T-helper 2 cell treated with Interferon-gamma antibody and Interleukin-4, amounts not matched to agents 100 ng/mL and 5 ng/mL, for 36 hours (primary cell): ENCODE measurements at regions not wholly inside any gene's neighbourhood (a gene's known extent, or its start where the extent isn't known, plus 50 kb on each side); places are given as distances from the start of the nearest gene placed in this dataset.
"Not testable (repeated sequence)": the region's sequence is repeated elsewhere in the genome, so short reads cannot be mapped to it uniquely, and the experiment has no call there.

Experiments used
- intact Hi-C: fragments of 100-400 bp; cut with micrococcal nuclease; formaldehyde crosslinking; loops from one replicate; pipeline ENCODE4 v1.15.1; 2023

DNA sequence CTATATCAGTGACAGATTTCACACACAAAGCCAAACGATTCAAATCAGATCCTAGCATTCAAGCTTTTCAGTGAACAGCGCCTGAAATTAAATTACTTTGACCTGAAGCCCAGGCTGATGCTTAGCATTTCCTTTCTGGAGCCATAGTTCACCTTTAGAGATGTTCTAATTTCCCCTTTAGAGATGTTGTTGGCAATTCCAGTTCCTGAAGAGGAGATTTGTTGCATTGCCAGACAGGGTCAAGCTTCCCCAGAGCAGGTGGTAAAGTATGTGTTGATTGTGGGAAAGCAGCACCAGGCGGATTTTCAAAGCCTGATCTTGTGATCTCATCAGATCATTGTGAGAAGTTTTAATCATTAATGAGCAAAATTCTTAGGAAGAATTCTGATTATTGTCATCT, 609.8 kb upstream of the KLF12 start:
- intact Hi-C loops, result no loop called here

DNA sequence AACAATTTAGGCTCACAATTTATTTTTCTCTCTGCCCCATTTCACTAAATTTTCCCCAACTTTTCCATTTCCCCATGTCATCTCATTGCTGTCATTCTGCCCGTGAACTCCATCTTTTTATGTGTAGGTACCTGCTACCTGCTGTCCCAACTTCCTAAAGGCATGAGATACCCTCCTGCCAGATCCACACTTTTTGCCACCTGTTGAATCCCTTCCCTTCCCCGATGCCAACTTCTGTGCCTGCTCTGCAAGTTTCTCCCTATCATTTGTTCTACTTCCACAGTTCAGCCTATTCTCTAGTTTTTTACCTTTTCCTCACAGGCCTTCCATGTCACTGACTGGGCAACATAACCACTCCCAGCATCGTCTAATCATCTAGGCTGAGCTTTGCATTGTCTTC, 607.5 kb upstream of the KLF12 start:
- intact Hi-C loops, result no loop called here

DNA sequence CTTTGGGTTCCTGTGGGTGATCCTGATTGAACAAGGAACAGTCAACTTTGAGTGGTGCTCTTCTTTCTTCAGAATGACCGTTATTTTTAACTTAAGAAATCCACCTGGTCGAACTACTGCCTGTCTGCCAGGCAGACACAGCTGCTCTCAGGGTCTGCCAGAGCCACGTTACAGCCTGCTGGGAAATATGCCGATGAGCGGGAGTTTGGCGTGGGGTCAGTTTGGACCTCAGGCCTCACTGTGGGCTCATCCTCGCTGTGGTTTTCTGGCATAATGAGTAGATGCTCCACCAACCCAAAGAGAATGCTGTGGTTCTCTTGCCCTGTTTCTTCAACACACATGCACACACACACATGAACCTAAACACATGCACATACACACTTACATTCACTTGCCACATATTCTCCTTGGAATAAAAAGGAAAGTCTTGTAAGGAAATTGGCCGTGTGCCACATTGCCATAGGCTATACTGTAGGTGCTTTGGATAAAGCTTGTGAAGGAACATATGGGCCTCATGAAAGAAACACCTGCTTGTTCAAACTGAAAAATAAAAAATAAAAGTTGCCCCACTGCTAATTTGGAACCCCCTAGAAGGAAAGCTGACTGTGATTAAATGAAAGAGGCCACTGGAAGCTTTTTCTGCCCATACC, 598.7 kb upstream of the KLF12 start:
- intact Hi-C loops, result no loop called here

DNA sequence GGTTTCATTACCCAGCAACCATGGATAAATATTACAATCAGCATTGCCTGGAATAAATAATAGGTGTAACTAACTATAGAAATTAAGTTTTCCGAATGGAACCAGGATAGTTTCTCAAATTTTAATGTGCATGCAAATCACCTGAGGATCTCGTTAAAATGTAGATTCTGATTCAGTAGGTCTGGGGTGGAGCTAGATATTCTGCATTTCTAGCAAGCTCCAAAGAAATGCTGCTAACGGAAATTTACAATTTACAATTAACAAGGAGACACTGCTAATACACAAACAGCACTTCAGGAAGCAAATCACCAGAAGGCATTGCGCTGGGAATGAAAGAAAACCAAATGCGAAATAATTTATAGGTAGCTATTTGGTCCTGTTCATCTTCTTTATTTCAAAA, 597.5 kb upstream of the KLF12 start:
- intact Hi-C loops, result no loop called here

DNA sequence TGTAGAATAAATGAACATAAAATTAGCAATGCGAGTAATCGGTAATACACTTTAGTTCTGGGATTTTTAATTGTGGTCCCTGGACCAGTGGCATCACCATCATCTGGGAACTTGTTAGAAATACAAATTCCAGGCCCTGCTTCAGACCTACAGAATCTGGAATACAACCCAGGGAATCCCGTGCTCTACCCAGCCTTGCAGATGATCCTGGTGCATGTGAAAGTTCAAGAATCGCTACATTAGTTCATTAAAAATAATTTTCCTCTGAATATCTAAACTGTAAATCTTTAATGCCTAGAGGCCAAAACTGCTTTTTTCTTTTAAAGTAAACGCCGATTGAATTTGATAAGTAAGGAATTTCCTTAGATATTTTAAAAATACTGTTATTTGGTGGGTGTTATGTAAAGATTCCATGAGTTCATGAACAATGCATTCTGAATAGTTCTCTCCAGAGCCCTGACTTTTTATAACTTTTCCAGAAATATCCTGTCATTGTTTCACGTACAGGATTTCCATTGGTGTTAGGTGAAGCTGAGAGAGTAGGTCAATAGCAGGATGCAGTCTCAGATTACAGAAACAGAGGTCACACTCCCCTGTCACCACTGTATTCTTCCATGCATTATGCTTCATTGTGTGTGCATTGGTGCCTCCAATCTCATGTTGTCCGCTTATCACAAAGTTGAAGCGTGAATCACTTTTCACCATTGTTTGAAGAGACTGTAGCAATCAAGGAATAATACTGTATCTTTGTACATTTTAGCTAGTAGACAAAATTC, 596.5 kb upstream of the KLF12 start:
- intact Hi-C loops, result no loop called here

DNA sequence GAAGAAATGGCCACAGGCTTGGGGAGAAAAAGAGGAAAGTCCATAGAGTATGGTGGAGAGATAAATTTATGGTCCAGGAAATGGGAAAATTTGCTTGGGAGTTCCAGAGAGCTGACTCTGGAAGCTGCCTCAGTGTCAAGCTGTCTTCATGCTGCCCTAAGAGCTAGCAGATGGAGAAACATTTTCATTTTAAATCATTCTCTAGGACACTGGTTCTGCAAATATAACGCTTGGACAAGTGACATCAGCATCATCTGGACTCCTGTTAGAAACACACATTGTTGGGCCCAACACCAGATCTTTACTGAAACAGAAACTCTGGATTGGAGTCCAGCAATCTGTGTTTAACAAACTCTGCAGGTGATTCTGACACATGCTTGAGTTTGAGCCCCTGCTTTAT, 592.0 kb upstream of the KLF12 start:
- intact Hi-C loops, result no loop called here

DNA sequence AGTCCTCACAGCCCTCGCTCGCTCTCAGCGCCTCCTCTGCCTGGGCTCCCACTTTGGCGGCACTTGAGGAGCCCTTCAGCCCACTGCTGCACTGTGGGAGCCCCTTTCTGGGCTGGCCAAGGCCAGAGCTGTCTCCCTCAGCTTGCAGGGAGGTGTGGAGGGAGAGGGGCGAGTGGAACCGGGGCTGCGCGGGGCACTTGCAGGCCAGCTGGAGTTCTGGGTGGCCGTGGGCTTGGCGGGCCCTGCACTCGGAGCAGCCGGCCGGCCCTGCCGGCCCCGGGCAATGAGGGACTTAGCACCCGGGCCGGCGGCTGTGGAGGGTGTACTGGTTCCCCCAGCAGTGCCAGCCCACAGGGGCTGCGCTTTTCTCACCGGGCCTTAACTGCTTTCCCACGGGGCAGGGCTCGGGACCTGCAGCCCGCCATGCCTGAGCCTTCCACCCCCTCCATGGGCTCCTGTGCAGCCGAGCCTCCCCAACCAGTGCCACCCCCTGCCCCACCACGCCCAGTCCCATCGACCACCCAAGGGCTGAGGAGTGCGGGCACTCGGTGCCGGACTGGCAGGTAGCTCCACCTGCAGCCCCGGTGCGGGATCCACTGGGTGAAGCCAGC, 584.1 kb upstream of the KLF12 start:
- intact Hi-C loops, result not testable (repeated sequence)

DNA sequence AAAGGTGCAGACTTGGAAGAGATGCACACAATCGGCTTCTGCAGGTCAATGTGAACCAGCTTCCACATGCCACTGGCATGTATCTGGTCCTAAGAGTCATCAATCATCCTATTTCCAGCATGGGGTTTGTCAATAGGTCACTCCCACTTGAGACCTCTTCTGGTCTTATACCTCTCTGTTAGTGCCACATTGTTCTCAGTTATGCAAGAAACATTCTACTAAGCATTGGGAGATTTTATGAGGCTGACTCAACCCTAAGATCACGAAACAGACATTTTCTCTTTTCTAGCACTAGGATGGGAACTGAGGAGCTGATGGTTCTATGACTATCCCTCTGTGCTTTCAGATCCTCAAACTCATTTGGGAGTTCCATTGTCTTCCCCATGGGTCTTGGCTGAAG, 581.5 kb upstream of the KLF12 start:
- intact Hi-C loops, result no loop called here

DNA sequence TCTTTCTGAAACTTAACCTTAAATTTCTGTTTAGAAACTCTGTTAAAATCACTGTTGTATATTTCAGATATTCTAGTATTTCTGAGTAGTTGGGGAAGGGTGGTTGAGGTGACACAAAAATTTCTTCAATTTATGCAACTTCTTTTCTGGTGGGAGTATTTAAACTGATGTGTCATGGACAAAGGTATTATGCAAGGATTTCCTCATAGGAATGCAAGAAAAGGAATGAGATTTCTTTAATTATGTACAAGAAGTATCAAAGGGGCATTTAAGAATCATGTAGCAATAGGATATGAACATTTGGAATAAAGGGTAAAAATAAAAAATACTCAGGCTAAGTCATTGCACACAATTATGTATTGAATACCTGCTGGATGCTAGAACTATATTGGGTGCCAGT, 575.8 kb upstream of the KLF12 start:
- intact Hi-C loops, result no loop called here

DNA sequence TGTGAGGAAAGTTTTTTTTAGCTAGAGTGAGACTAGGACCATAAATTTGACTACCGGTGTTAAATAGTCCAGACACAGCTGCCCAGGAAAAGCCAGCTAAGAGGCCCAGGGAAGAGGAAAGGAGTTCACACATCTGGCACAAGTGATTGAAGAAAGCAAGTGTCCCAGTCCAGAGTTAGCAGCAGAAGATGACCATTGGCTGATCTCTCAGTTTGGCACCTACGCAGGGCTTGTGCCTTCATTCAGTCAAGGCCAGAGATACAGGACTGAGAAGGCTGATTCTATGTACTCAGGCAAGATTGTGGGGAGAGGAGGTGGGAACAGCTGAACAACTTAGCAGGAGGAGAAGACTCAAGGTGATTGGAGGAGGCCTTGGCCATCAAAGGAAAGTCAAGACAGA, 575.0 kb upstream of the KLF12 start:
- intact Hi-C loops, result no loop called here

DNA sequence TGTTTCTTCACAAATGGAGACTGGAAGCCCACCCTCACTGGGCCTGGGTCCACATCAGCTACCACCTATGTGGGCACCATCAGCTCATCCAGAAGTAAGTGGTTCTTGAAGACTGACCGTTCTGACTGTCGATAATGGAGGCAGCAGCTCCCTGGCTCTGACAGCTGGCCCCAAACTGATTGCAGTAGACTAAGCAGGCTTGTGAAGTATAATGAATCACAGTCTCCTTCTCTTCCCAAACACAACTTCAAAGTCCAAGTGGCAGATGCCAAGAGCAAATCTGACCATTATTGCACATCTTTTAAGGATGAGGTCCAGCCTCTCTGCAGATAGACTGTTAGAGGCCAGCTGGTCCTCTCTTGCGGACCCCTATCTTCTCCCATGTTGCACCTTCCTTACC, 574.4 kb upstream of the KLF12 start:
- intact Hi-C loops, result no loop called here

DNA sequence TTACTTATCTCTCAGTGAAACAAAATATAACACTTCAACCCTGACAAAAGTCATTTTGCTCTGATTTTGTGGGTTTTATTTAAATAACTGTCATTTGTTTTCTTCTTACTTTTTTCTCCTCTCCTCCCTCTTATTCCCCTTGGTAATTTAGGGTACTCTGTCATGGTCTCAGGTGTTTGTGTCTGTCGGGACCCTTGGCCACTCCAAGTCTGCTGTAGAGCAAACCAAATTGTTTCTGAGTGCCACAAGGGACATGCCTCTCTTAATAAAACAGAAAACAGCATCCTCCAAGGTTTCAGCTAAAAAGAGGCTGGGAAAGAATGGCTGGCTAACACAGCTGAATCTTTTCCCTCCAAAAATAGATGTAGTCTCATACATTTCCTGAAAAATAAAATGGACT, 573.1 kb upstream of the KLF12 start:
- intact Hi-C loops, result no loop called here

DNA sequence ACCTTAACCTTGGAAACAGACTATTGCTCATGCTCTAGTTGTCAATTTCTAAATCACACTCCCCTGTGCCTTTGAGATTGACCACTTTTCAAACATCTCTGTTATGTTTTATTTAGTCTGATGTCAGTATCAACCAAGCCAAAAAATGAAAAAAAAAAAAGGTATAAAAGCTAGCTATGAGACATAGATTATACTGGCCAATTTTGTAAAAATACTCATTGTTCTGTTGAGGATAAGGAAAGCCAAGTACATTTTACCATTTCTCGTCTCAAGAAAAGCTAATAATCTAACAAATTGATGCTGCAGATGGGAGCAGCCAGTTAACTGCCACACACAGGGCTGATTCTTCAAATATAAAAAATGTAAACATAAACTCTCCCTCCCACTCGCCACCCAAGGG, 572.6 kb upstream of the KLF12 start:
- intact Hi-C loops, result no loop called here

DNA sequence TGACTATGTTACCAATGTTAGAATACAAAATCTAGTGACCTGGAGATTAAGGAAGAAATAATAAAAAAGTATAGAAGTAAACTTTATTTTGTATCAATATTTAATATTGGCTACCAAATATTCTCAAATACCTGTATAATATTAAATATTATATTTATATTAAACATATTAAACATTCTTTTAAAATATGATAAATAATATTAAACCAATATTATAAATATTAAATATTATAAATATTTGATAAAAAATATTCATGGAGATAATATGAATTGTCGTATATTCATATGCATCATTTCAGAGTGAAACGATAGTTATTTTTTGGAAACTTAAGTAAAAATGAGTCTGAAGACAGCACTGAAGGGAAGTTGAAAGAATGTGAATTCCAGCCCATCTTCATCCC, 571.2 kb upstream of the KLF12 start:
- intact Hi-C loops, result no loop called here

DNA sequence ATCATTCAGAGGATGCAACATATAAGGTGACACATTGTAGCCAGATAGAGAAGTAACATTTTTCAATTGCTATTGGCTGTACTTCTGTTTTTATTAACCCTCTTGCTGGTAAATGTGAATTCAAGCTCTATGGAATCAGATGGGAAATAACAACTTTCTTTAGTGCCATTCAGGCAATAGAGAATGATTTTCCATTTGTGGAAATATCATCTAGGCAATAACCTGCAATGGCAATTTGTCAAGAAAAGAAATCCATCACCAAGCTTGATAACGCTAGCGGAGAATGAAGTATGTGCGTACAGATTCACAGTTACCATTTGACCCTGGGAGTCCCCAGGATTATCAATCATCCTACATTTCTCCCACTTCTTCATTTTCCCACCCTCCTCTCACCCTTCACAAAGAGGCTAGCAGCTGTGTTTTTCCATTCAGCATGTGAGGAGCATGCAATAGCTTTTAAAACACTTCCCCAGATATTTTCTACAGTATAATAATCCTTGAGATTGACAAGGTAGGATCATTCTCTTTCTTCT, 569.7 kb upstream of the KLF12 start:
- intact Hi-C loops, result no loop called here

DNA sequence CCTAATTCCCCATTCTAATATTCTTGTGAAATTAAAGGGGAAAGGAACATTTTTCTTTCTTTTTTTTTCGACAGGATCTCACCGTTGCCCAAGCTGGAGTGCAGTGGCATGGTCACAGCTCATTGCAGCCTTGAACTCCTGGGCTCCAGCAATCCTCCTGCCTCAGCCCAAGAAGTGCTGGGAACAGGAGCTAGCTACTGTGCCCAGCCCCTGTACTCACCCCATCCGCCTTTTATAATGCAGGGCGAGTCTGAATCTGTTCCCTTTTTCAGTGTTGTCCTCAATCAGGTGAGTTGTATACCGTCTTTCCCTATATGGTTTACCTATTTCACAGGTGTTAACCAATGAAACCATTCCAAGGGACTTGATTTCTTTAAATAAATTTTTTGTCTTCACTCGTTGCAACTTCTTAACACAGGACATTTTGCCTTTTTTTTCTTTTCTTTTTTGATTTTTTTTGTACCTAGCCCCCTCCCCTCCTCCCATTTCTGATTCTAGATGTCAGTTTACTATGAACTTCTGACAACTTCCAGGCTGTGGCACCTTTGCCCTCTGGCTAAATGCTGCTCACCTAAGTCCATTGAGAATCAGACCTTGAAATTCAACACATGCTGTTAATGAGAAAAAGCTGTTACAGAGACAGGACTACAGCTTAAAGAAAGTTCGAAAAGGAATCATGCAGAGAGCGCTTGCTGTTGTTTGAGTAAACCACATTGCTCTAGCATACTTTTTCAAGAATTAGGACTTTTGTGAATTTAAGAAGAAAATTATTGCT, 562.1 kb upstream of the KLF12 start:
- intact Hi-C loops, result no loop called here

DNA sequence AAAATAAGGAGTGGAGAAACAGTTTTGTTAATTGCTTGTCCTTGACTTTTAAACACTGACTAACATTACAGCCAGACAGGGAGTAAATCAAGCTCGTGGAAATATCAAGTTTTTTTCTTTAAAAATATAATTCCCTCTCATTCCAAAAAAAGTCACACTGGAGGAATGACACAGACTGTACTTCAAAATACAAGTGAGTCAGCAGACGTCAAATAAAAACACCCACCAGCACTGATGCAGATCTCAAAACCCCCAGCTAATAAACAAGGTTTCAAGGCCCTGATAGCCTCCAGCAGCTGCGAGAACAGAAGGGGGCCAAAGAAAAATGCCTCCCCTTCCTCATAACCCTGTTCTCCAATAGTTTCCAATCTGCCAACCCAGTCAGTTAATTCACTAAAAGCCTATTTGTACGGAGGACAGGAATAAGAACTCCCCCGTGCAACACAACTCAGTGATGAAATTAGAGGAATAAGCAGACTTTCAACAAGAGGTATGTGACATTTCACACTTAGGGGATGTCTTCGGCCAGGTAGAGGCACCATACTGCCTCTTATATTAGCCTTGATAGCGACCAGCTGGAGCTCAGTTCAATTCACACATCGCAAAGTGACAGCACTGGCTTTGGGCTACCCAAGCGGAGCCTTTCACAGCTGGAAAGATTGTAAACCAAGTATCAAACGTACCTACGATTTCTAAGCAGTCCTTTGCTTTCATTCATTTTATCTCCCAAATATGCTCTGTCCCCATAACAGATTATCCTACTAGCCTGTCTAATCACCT, 561.0 kb upstream of the KLF12 start:
- intact Hi-C loops, result no loop called here

DNA sequence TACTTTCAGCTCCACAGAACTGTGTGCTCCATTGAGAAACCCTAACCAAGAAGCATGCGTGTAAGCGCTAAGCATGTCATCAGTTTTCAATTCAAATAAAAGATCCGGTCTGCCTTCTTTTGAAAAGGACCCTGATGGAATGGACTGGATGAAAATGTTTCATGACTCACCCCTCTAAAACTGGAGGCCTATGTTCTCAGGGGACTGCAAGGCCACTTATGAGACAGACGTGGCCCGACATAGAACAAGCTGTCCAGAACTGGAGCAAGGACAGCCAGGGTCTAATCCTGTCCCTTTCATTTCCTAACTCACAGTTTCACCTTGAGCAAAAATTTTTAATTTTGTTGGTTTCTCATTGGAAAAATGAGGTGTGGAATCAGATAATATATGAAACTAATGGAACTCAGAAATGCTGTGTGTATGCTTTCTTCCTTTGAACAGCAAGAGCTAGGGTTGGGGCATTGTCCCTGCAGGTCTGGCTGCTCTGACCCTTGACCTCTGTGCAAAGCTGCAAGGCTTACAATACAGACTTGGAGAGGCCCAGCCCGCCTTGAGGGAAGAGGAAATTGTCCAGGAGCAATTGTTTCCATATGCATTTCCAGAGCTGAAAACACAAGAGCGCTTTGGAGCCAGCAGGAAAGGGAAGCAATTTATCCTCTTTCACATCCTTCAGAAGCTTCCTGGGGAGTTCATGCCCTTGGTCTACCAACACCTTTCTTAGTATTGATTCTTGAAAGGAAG, 553.4 kb upstream of the KLF12 start:
- intact Hi-C loops, result no loop called here

DNA sequence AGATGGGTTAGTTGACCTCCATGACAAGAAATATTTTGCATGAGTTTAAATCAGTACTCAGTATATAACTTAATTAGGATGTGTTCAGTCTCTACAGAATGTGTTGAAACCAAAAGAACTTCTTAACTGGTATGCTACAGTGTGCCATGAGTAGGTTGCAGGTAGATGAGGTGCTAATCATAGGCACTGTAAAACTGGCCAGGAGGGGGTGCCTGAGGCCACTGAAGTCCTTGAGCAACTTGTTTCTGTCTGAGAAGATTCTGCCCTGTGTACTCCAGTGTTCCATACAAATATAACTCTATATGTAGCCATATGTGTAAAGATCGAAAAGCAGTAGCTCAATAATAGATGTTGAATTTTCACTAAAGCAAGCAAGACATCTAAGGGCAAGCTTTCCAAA, 549.2 kb upstream of the KLF12 start:
- intact Hi-C loops, result no loop called here

DNA sequence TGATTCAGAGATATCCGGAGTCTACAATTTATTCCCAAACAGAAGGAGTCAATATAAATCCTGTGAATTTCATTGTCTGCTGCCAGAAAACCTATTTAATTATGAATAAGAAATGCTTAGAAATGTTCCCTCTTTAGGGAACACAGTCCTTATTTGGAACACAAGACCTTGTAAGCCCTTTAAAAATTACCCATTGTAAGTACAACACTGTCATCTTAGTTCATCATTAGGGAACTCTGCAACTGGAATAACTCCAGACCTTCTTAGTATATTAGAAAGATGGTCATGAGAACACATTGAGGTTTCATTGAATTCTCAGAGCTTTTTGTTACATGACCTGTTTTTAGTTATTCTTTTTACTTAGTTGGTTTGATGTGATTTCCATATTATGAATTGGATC, 548.5 kb upstream of the KLF12 start:
- intact Hi-C loops, result no loop called here
